ENCODE measurements at regions not wholly inside any gene's neighbourhood (a gene's known extent, or its start where the extent isn't known, plus 50 kb on each side); places are given as distances from the start of the nearest gene placed in this dataset.

DNA sequence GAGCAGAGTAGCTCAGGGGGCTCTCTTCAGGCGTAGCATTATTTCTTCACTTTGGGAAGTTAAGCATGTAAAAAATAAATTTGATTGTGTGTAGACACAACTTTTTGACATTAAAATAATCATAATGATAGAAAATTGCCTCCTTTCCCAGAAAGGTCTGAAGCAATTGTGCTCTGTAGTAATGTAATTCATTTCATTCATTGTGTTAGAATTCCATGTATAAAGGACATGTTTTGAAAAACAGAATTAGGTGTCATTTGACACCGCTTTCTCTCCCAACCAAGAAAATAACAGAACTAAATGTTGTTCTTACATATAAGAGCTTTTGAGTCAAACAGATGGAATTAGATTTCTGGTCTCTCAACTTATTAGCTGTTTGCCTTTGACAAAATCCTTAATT, 1064.2 kb upstream of the FAM98A start:
- no peak for DNase-seq (ENCODE audit: low read depth)
- TF ChIP-seq, protein P1, sequence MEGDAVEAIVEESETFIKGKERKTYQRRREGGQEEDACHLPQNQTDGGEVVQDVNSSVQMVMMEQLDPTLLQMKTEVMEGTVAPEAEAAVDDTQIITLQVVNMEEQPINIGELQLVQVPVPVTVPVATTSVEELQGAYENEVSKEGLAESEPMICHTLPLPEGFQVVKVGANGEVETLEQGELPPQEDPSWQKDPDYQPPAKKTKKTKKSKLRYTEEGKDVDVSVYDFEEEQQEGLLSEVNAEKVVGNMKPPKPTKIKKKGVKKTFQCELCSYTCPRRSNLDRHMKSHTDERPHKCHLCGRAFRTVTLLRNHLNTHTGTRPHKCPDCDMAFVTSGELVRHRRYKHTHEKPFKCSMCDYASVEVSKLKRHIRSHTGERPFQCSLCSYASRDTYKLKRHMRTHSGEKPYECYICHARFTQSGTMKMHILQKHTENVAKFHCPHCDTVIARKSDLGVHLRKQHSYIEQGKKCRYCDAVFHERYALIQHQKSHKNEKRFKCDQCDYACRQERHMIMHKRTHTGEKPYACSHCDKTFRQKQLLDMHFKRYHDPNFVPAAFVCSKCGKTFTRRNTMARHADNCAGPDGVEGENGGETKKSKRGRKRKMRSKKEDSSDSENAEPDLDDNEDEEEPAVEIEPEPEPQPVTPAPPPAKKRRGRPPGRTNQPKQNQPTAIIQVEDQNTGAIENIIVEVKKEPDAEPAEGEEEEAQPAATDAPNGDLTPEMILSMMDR (IDR thresholded peaks at IDR 0.05; ENCODE audit: insufficient read depth, low read depth, low read length, missing control alignments): no peak
- no peak overlapping the region for H3K4me3 ChIP-seq (ENCODE audit: low read depth, low read length)

DNA sequence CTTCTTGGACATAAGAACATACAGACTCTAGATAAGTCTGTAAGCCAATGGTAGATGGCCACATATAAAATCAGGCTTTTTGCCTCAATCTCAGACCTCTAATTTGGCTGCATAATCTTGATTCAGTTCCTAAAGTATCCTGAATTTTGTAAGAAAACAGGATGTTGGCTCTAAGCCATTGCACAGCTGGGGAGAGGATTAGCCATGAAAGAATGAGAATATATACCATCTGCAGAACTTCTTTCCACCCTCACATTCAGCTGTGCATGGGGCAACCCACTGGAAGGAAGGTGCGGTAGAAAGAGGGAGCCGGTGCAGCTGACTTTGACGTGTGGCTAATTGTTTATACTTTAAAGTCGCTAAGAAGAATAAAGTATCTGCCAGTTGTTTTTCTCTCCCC, 1061.6 kb upstream of the FAM98A start:
- TF ChIP-seq, protein P1 (IDR thresholded peaks at IDR 0.05; ENCODE audit: insufficient read depth, low read depth, low read length, missing control alignments): no peak
- no peak overlapping the region for H3K4me3 ChIP-seq (ENCODE audit: low read depth, low read length)
- DNase-seq (ENCODE audit: low read depth): no peak

DNA sequence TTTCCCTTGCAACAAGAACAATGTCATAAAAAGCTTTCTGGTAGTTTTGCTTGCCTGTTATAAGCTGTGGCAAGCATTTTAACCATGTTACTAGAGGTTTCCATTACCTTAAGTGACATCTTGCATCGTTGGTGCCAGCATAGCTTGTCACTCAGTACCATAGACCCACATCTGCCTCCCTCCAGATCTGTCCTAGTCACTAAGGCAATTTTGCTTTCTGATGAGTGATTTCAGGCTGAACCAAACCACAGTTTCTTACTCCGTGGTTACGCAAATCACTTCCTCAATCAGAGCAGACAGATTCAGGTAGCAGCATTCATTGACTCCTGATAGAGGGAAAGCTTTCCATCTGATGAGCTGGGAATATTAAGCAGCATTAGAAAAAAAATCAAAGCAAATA, 1057.5 kb upstream of the FAM98A start:
- no peak overlapping the region for H3K4me3 ChIP-seq (ENCODE audit: low read depth, low read length)
- TF ChIP-seq, protein P1 (IDR thresholded peaks at IDR 0.05; ENCODE audit: insufficient read depth, low read depth, low read length, missing control alignments): no peak
- DNase-seq (ENCODE audit: low read depth): peak; percentile 11

DNA sequence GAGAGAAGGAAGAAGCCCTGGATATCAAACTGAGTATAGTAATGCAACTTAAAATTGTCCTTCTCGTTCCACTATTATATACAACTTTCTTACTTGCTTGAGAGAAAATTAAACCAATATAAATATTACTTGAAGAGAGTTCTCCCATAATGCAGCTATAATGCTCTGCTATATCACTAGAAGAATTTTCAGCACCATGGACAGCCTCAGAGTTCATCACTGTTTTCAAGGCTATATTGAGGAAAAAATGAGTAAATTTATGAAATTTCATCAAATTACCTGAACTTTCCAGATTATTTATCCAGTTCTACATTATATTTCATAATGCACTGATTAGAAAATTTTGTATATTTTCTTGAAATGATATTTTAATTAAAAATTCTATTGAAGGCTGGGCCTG, 1053.5 kb upstream of the FAM98A start:
- DNase-seq (ENCODE audit: low read depth): peak; percentile 4
- TF ChIP-seq, protein P1 (IDR thresholded peaks at IDR 0.05; ENCODE audit: insufficient read depth, low read depth, low read length, missing control alignments): no peak
- no peak overlapping the region for H3K4me3 ChIP-seq (ENCODE audit: low read depth, low read length)

DNA sequence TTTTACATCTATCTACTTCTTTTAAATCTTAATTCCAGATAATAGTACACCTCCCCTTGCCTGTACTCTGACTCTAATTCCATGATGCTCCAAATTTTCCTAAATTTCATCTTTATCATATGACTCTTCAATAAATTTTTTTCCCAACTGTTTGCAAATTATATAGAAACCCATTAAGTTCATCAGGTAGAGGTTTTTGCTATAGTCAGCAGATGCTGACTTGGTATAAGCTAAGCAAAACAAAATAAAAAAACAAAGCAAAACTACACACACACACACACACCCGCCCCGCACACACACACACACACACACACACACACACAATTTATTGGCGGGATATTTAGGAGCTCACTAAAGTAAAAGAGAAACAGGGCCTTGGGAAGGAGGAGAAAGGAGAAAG, 1047.8 kb upstream of the FAM98A start:
- no peak overlapping the region for H3K4me3 ChIP-seq (ENCODE audit: low read depth, low read length)
- DNase-seq (ENCODE audit: low read depth): no peak
- TF ChIP-seq, protein P1 (IDR thresholded peaks at IDR 0.05; ENCODE audit: insufficient read depth, low read depth, low read length, missing control alignments): no peak

DNA sequence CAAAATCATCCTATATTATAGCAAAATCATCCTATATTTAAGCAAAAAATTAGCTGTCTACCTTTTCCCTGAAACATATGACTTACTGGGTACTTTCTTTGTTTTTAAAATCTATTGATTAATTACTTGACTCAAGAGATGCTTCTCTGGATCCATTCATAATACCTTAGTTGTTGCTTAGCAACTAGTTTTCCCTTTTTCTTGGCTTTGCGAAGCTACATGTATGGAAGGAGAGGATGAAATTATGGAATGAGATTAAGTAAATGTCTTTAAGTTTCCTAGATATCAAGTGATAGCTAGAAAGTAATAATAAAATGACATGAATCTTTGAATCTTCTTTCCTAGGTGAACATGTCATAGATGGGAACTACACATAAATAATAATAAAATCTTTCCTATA, 1033.2 kb upstream of the FAM98A start:
- H3K4me3 ChIP-seq (ENCODE audit: low read depth, low read length): no peak overlapping the region
- TF ChIP-seq, protein P1 (IDR thresholded peaks at IDR 0.05; ENCODE audit: insufficient read depth, low read depth, low read length, missing control alignments): no peak
- no peak for DNase-seq (ENCODE audit: low read depth)

DNA sequence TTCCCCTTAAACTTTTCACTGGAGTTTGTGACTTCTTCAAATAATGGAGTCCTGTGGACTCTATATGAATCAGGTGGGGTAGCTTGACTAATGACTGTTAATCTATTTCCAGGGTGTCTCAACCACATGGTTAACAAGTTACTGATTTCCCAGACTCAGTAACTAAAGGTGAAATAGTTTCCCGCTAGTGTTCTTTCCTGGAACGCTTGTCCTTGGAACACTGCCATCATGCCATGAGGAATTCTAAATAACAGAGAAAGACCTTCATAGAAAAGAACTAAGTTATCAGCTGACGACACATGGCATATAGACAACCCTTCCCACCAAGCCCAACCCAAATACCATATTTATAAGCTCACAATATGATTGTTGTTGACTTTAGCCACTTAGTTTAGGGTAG, 1027.9 kb upstream of the FAM98A start:
- no peak for DNase-seq (ENCODE audit: low read depth)
- no peak overlapping the region for H3K4me3 ChIP-seq (ENCODE audit: low read depth, low read length)
- TF ChIP-seq, protein P1 (IDR thresholded peaks at IDR 0.05; ENCODE audit: insufficient read depth, low read depth, low read length, missing control alignments): no peak

Data from GM12865 (cell line).